Middle frontal gyrus (tissue), 1 donor: ENCODE measurements at regions not wholly inside any gene's neighbourhood (a gene's known extent, or its start where the extent isn't known, plus 50 kb on each side); places are given as distances from the start of the nearest gene placed in this dataset.

Experiments
- DNase-seq: peaks from one replicate; pipeline ENCODE4 v3.0.0-alpha.2; 2015; ENCODE audit warnings: low spot score; ENCODE audit errors: extremely low spot score

GRCh38 chr18:71902482-71902881, 641.7 kb downstream of the CBLN2 start:
- no peak for DNase-seq

GRCh38 chr18:71899707-71900472, 644.3 kb downstream of the CBLN2 start:
- DNase-seq = no peak

GRCh38 chr18:71899183-71899582, 645.0 kb downstream of the CBLN2 start:
- no peak for DNase-seq

GRCh38 chr18:71887509-71887908, 656.6 kb downstream of the CBLN2 start:
- no peak for DNase-seq

- no peak for DNase-seq
These were observed 665.9 kb downstream of the CBLN2 start for GRCh38 chr18:71878226-71878625.

GRCh38 chr18:71873695-71874094, 670.4 kb downstream of the CBLN2 start:
- no peak for DNase-seq

GRCh38 chr18:71865888-71866287, 678.3 kb downstream of the CBLN2 start:
- DNase-seq = no peak

GRCh38 chr18:71850602-71851001, 693.5 kb downstream of the CBLN2 start:
- no peak for DNase-seq

GRCh38 chr18:71849407-71849806, 694.7 kb downstream of the CBLN2 start:
- DNase-seq = no peak

GRCh38 chr18:71846716-71847115, 697.4 kb downstream of the CBLN2 start:
- no peak for DNase-seq

GRCh38 chr18:71844814-71845213, 699.3 kb downstream of the CBLN2 start:
- DNase-seq = no peak

GRCh38 chr18:71842666-71843065, 701.5 kb downstream of the CBLN2 start:
- no peak for DNase-seq

GRCh38 chr18:71837547-71837946, 706.6 kb downstream of the CBLN2 start:
- no peak for DNase-seq

- no peak for DNase-seq
These were observed 711.1 kb downstream of the CBLN2 start for GRCh38 chr18:71832946-71833617.

- no peak for DNase-seq
These were observed 713.1 kb downstream of the CBLN2 start for GRCh38 chr18:71831039-71831438.

- no peak for DNase-seq
These were observed 716.8 kb downstream of the CBLN2 start for GRCh38 chr18:71827301-71827700.

GRCh38 chr18:71815305-71815704, 728.8 kb downstream of the CBLN2 start:
- no peak for DNase-seq

- no peak for DNase-seq
These were observed 734.4 kb downstream of the CBLN2 start for GRCh38 chr18:71809711-71810110.

- no peak for DNase-seq
These were observed 735.5 kb downstream of the CBLN2 start for GRCh38 chr18:71808616-71809015.

- DNase-seq = no peak
These were observed 736.6 kb downstream of the CBLN2 start for GRCh38 chr18:71807586-71807985.

- DNase-seq = no peak
These were observed 745.0 kb downstream of the CBLN2 start for GRCh38 chr18:71798986-71799673.

GRCh38 chr18:71797554-71797953, 746.6 kb downstream of the CBLN2 start:
- no peak for DNase-seq
